ENCODE measurements at regions not wholly inside any gene's neighbourhood (a gene's known extent, or its start where the extent isn't known, plus 50 kb on each side); places are given as distances from the start of the nearest gene placed in this dataset.

DNA sequence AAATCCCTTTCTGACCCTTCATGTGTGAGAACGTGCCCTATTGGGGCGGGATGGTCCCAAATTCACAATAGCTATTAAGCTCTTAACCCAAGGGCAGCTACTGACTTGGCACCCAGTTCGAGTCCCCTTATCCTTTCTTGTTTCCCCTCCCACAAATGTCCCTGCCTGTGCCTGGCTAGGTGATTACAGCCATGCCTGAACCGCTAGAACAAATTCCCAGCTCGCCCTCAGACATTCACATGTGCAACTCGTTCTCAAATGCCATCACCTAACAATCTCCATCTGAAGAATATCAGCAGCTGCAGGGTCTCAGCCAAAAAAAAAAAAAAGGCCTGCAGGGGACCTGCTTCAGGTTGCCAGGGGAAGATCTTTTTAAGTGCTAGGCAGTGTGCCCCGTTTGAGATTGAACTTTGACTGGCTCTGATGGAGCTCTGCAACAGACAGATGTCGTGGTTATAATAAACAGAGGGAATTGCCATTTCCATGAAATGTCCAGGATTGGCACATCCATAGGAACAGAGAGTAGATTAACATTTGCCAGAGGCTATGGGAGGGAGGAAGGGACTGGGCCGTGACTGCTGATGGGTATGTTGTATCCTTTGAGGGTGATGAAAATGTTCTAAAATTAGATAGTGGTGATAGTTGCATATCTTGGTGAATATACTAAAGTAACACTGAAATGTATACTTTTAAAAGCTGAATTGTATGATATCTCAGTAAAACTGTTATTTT lies 347.2 kb upstream of the WWC1 start:
- ChIA-PET RAD21 (ENCODE audit: unreplicated experiment) (interaction anchor here (1.1 kb wide), 1 partner anchor 20 kb away, joined by 4 read pairs; no protein-coding TSS in a partner anchor), SMC1A (ENCODE audit: uncharacterized antibody, unreplicated experiment) (interaction anchor here (1.2 kb wide), 1 partner anchor 66 kb away, joined by 3 read pairs; no protein-coding TSS in a partner anchor), CTCF (no interaction called here), POLR2A (interaction anchor here (0.7 kb wide), 2 partner anchors 692 to 1057 kb away, joined by 3 read pairs; no protein-coding TSS in a partner anchor)
- H3K9me3 ChIP-seq (replicated peaks; ENCODE audit: control insufficient read depth, insufficient read depth, low read length), result no peaks in the 10 kb centered on the region
- H3K4me1 ChIP-seq (ENCODE audit: control insufficient read depth, insufficient read depth, low read length), result no peaks in the 10 kb centered on the region
- no peak overlapping the region for H3K4me3 ChIP-seq
- H3K79me2 ChIP-seq (ENCODE audit: control insufficient read depth, insufficient read depth, low read length), result no peaks in the 10 kb centered on the region
- no peaks in the 10 kb centered on the region for H3K36me3 ChIP-seq (ENCODE audit: control insufficient read depth in 2 of 2, insufficient read depth in 2 of 2, low read length in 1 of 2)
- WGBS (ENCODE audit: insufficient coverage, insufficient replicate concordance, low lambda C conversion rate, missing lambda C conversion rate), result 5% methylated on average over 9 of the region's 9 CpGs
- no peaks in the 10 kb centered on the region for H4K20me1 ChIP-seq (ENCODE audit: control insufficient read depth, insufficient read depth)
- H3K27ac ChIP-seq (ENCODE audit: control insufficient read depth, insufficient read depth), result no peak overlapping the region
- H3K4me2 ChIP-seq (ENCODE audit: control insufficient read depth, insufficient read depth), result no peak overlapping the region
- no peak overlapping the region for H2AFZ ChIP-seq (ENCODE audit: control insufficient read depth, low read depth, low read length)
- ATAC-seq (no peak), DNase-seq (ENCODE audit: low read depth, low spot score) (no peak), FAIRE-seq (no peak)
- TF ChIP-seq TCF12 (IDR thresholded peaks at IDR 0.05; ENCODE audit: low read depth, low read length) (no peak), ZSCAN29 (IDR thresholded peaks at IDR 0.05) (no peak), SP1 (IDR thresholded peaks at IDR 0.05; ENCODE audit: low read depth, low read length) (no peak), ZNF622 (IDR thresholded peaks at IDR 0.05) (no peak), BMI1 (IDR thresholded peaks at IDR 0.05; ENCODE audit: borderline replicate concordance) (no peak), ZNF24 (IDR thresholded peaks at IDR 0.05) (no peak), RUNX3 (IDR thresholded peaks at IDR 0.05; ENCODE audit: low read length) (no peak), BACH1 (IDR thresholded peaks at IDR 0.05; ENCODE audit: borderline replicate concordance) (no peak), TCF3 (IDR thresholded peaks at IDR 0.05; ENCODE audit: borderline replicate concordance, insufficient read depth, low read depth, low read length) (no peak), BHLHE40 (IDR thresholded peaks at IDR 0.05; ENCODE audit: borderline replicate concordance in 1 of 2, low read depth in 2 of 2, low read length in 1 of 2) (no peak), POLR2A (IDR thresholded peaks at IDR 0.05; ENCODE audit: low read depth, low read length) (no peak), POLR2AphosphoS2 (IDR thresholded peaks at IDR 0.05; ENCODE audit: low read depth, low read length) (no peak), MYB (IDR thresholded peaks at IDR 0.05; ENCODE audit: borderline replicate concordance, low read depth, low read length) (no peak)
- TF ChIP-seq, protein P1, sequence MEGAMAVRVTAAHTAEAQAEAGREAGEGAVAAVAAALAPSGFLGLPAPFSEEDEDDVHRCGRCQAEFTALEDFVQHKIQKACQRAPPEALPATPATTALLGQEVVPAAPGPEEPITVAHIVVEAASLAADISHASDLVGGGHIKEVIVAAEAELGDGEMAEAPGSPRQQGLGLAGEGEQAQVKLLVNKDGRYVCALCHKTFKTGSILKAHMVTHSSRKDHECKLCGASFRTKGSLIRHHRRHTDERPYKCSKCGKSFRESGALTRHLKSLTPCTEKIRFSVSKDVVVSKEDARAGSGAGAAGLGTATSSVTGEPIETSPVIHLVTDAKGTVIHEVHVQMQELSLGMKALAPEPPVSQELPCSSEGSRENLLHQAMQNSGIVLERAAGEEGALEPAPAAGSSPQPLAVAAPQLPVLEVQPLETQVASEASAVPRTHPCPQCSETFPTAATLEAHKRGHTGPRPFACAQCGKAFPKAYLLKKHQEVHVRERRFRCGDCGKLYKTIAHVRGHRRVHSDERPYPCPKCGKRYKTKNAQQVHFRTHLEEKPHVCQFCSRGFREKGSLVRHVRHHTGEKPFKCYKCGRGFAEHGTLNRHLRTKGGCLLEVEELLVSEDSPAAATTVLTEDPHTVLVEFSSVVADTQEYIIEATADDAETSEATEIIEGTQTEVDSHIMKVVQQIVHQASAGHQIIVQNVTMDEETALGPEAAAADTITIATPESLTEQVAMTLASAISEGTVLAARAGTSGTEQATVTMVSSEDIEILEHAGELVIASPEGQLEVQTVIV (IDR thresholded peaks at IDR 0.05; ENCODE audit: borderline replicate concordance, partially characterized antibody), result no peak
- TF ChIP-seq, protein P2, sequence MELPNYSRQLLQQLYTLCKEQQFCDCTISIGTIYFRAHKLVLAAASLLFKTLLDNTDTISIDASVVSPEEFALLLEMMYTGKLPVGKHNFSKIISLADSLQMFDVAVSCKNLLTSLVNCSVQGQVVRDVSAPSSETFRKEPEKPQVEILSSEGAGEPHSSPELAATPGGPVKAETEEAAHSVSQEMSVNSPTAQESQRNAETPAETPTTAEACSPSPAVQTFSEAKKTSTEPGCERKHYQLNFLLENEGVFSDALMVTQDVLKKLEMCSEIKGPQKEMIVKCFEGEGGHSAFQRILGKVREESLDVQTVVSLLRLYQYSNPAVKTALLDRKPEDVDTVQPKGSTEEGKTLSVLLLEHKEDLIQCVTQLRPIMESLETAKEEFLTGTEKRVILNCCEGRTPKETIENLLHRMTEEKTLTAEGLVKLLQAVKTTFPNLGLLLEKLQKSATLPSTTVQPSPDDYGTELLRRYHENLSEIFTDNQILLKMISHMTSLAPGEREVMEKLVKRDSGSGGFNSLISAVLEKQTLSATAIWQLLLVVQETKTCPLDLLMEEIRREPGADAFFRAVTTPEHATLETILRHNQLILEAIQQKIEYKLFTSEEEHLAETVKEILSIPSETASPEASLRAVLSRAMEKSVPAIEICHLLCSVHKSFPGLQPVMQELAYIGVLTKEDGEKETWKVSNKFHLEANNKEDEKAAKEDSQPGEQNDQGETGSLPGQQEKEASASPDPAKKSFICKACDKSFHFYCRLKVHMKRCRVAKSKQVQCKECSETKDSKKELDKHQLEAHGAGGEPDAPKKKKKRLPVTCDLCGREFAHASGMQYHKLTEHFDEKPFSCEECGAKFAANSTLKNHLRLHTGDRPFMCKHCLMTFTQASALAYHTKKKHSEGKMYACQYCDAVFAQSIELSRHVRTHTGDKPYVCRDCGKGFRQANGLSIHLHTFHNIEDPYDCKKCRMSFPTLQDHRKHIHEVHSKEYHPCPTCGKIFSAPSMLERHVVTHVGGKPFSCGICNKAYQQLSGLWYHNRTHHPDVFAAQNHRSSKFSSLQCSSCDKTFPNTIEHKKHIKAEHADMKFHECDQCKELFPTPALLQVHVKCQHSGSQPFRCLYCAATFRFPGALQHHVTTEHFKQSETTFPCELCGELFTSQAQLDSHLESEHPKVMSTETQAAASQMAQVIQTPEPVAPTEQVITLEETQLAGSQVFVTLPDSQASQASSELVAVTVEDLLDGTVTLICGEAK (IDR thresholded peaks at IDR 0.05; ENCODE audit: borderline replicate concordance), result no peak
- no TSS peak for BruUV-seq (replicated peaks)
- no peaks in the 10 kb centered on the region; a peak in 1 of 4 replicates for H3K27me3 ChIP-seq (replicated peaks in 1 of 2; ENCODE audit: control insufficient read depth in 2 of 2, insufficient read depth in 2 of 2, low read length in 1 of 2)
- in situ Hi-C loops (cut with MboI) (no loop called here), intact Hi-C loops (cut with micrococcal nuclease; ENCODE audit: unreplicated experiment) (no loop called here)
- H3K9ac ChIP-seq (ENCODE audit: control insufficient read depth, insufficient read depth, low read length), result no peak overlapping the region

Data from GM12878 (cell line).